Activated CD8-positive, alpha-beta T cell treated with anti-CD3 and anti-CD28 coated beads for 36 hours (primary cell): ENCODE measurements at regions not wholly inside any gene's neighbourhood (a gene's known extent, or its start where the extent isn't known, plus 50 kb on each side); places are given as distances from the start of the nearest gene placed in this dataset.

ENCODE experiments used
- ATAC-seq: fragments of 200-7000 bp; cut with Tn5 transposase; one replicate; pipeline ENCODE4 v1.10.0; 2021; ENCODE audit warnings: mild to moderate bottlenecking, moderate library complexity
- CTCF ChIA-PET: fragments of 350-600 bp; sonication (Branson Sonifier 250); formaldehyde crosslinking; loops from one replicate; lab custom pipeline; 2021; ENCODE audit warnings: antibody characterized with exemption; lab: Charles Lee
- POLR2A ChIA-PET: fragments of 350-600 bp; sonication (Branson Sonifier 250); formaldehyde crosslinking; loops from one replicate; lab custom pipeline; 2021; ENCODE audit warnings: antibody characterized with exemption; lab: Charles Lee
- DNase-seq: peaks from one replicate; pipeline ENCODE4 v3.0.0-alpha.2; 2020
- H3K27ac Mint-ChIP-seq: one replicate; pipeline ENCODE4 v1.8.0; 2021; ENCODE audit warnings: mild to moderate bottlenecking, mixed read lengths
- H3K27me3 Mint-ChIP-seq: one replicate; pipeline ENCODE4 v1.8.0; 2021; ENCODE audit warnings: mixed read lengths
- H3K36me3 Mint-ChIP-seq: one replicate; pipeline ENCODE4 v1.8.0; 2021; ENCODE audit warnings: low read depth, mixed read lengths
- H3K4me1 Mint-ChIP-seq: one replicate; pipeline ENCODE4 v1.8.0; 2021; ENCODE audit warnings: low read depth, mixed read lengths
- H3K4me3 Mint-ChIP-seq: one replicate; pipeline ENCODE4 v1.8.0; 2021; ENCODE audit warnings: mild to moderate bottlenecking, moderate library complexity, mixed read lengths
- H3K9me3 Mint-ChIP-seq: one replicate; pipeline ENCODE4 v1.8.0; 2021; ENCODE audit warnings: mixed read lengths
- intact Hi-C: fragments of 100-400 bp; cut with micrococcal nuclease; formaldehyde crosslinking; loops from one replicate; pipeline ENCODE4 v1.10.0; 2022
- TF ChIP-seq, protein P1 (sequence below): fragments of 200-600 bp; IDR thresholded peaks from one replicate; pipeline ENCODE4 v1.8.0; 2022; ENCODE audit warnings: antibody characterized with exemption, mild to moderate bottlenecking

DNA sequence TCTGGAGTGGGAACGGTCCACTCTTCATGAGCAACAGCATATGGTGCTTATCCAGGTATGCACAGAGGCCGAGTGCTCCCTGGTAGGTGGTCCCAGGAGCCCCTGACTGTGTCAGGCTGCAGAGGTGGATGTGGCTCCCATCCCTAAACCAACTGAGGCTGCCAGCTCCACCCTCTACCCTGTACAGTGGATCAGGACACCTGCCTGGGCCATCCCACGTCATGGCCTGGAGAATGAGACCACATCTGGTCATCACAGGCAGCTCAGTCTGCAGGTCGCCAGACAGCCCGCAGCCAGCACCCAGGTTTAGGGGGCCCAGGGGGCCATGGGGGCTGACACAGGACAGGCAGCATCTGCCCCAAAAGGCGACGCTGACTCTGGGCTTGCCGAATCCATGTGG, 100.3 kb upstream of the TMEM18 start:
- ChIA-PET CTCF (no interaction called here), POLR2A (no interaction called here)
- H3K9me3 Mint-ChIP-seq = no peaks in the 10 kb centered on the region
- DNase-seq (no peak), ATAC-seq (no peak)
- peaks cover 4% of the 10 kb centered on the region for H3K27me3 Mint-ChIP-seq
- intact Hi-C loops = no loop called here
- TF ChIP-seq, protein P1, sequence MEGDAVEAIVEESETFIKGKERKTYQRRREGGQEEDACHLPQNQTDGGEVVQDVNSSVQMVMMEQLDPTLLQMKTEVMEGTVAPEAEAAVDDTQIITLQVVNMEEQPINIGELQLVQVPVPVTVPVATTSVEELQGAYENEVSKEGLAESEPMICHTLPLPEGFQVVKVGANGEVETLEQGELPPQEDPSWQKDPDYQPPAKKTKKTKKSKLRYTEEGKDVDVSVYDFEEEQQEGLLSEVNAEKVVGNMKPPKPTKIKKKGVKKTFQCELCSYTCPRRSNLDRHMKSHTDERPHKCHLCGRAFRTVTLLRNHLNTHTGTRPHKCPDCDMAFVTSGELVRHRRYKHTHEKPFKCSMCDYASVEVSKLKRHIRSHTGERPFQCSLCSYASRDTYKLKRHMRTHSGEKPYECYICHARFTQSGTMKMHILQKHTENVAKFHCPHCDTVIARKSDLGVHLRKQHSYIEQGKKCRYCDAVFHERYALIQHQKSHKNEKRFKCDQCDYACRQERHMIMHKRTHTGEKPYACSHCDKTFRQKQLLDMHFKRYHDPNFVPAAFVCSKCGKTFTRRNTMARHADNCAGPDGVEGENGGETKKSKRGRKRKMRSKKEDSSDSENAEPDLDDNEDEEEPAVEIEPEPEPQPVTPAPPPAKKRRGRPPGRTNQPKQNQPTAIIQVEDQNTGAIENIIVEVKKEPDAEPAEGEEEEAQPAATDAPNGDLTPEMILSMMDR = no peak
- no peaks in the 10 kb centered on the region for H3K4me1 Mint-ChIP-seq
- H3K4me3 Mint-ChIP-seq = no peak overlapping the region
- no peak overlapping the region for H3K27ac Mint-ChIP-seq
- H3K36me3 Mint-ChIP-seq = no peaks in the 10 kb centered on the region

DNA sequence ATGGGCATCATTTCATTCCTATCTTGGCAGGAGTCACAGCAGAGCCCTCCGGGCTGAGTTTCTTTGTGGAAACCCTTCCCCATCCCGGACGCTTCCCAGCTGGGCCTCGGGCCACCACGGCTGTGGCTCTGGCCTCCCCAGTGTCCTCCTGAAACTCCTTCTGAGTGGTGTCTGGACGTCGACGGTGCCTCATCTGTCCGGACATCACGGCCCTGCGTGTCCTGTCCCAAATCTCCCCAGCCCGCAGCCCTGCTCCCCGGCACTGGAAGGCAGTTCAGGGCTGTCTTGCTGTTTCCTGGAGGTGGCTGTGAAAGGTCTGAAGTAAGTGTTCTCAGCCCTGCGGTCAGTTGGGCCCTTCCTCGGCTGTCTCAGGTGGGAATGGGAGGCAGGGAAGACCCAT, 99.8 kb upstream of the TMEM18 start:
- DNase-seq (no peak), ATAC-seq (no peak)
- Mint-ChIP-seq H3K9me3 (no peaks in the 10 kb centered on the region), H3K36me3 (no peaks in the 10 kb centered on the region), H3K4me3 (no peak overlapping the region), H3K27me3 (peaks cover 4% of the 10 kb centered on the region), H3K27ac (no peak overlapping the region), H3K4me1 (no peaks in the 10 kb centered on the region)
- intact Hi-C loops = no loop called here
- ChIA-PET POLR2A (no interaction called here), CTCF (no interaction called here)
- TF ChIP-seq, protein P1 = no peak

DNA sequence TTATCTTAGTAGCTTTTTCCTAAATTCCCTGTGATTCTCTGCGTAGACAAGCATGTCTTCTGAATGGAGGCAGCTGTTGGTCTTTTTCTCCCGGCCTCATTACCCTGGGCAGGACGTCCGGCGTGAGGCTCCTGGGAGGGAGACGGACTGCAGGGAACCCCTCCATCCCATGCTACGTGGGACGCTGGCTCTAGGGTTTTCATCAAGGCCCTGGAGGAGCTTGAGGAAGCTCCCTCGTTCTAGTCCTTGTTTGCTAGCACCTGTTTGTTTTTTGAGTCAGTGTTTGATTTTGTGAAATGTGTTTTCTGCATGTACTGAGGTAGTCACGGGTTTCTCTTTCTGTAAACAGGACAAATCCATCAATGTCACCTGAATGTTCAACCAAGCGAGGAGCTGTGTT, 99.3 kb upstream of the TMEM18 start:
- ChIA-PET POLR2A (no interaction called here), CTCF (no interaction called here)
- H3K9me3 Mint-ChIP-seq = no peaks in the 10 kb centered on the region
- no peak for DNase-seq
- no peak overlapping the region for H3K27ac Mint-ChIP-seq
- peaks cover under 1% of the 10 kb centered on the region for H3K27me3 Mint-ChIP-seq
- ATAC-seq = no peak
- no peaks in the 10 kb centered on the region for H3K36me3 Mint-ChIP-seq
- TF ChIP-seq, protein P1 = no peak
- H3K4me1 Mint-ChIP-seq = no peaks in the 10 kb centered on the region
- intact Hi-C loops = no loop called here
- no peak overlapping the region for H3K4me3 Mint-ChIP-seq

DNA sequence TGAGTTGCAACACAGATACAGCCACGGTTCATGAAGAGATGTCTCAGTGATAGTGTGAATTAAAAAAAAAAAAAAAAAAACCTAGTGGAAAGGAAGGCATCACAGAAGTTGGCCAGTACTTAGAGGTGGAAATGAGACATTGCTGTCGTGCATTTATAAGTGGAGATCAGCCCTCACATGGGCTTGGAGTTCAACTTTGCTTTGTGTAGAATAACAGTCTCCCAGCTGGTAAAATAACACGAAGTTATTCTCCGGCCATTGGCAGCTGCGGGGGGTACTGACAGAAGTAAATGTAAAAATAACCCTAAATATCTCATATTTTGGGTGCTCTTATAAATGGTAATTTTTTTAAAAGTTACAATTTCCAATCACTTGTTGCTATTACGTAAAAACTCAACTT, 98.8 kb upstream of the TMEM18 start:
- DNase-seq (no peak), ATAC-seq (no peak)
- no peaks in the 10 kb centered on the region for H3K9me3 Mint-ChIP-seq
- CTCF ChIA-PET = no interaction called here
- no peaks in the 10 kb centered on the region for H3K4me1 Mint-ChIP-seq
- intact Hi-C loops = no loop called here
- no peaks in the 10 kb centered on the region for H3K36me3 Mint-ChIP-seq
- no peak overlapping the region for H3K4me3 Mint-ChIP-seq
- POLR2A ChIA-PET = no interaction called here
- no peaks in the 10 kb centered on the region for H3K27me3 Mint-ChIP-seq
- no peak overlapping the region for H3K27ac Mint-ChIP-seq
- TF ChIP-seq, protein P1 = no peak

DNA sequence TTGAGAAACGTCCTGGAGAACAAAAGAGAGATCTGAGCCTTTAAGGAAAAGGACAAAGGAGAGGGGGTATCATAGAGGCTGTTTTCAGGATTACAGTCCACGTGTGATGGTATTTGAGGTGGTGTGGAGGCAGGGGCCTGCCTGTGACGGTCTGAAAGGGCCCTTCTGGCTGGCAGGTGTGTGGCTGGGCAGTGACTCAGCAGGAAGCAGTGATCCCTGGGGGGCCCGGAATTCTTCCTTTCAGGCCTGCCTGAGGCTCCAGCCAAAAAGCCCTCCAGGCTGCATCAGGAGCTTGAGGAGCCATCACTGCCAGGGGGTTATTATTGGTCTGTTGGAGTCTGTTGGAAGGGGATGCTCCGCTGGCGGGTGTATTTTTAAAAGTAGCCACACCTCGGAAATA, 97.2 kb upstream of the TMEM18 start:
- TF ChIP-seq, protein P1 = no peak
- no peak overlapping the region for H3K27ac Mint-ChIP-seq
- CTCF ChIA-PET = no interaction called here
- no peaks in the 10 kb centered on the region for H3K36me3 Mint-ChIP-seq
- H3K27me3 Mint-ChIP-seq = no peaks in the 10 kb centered on the region
- H3K4me3 Mint-ChIP-seq = no peak overlapping the region
- POLR2A ChIA-PET = no interaction called here
- H3K9me3 Mint-ChIP-seq = no peaks in the 10 kb centered on the region
- ATAC-seq = no peak
- peaks cover 10% of the 10 kb centered on the region for H3K4me1 Mint-ChIP-seq
- intact Hi-C loops = no loop called here
- no peak for DNase-seq
